ENCODE measurements at regions not wholly inside any gene's neighbourhood (a gene's known extent, or its start where the extent isn't known, plus 50 kb on each side); places are given as distances from the start of the nearest gene placed in this dataset.

GRCh38 chr1:68285046-68285445 lies 52.7 kb upstream of the WLS start:
- TF ChIP-seq USF1 (IDR thresholded peaks at IDR 0.05) = no peak
- no peak for TF ChIP-seq REST (IDR thresholded peaks at IDR 0.05; ENCODE audit: low read depth)
- TF ChIP-seq YY1 (IDR thresholded peaks at IDR 0.05; ENCODE audit: low read depth) = no peak
- no peak for TF ChIP-seq TCF12 (IDR thresholded peaks at IDR 0.05; ENCODE audit: low read depth)
- no peak for TF ChIP-seq RAD21 (IDR thresholded peaks at IDR 0.05; ENCODE audit: low read depth)
- no peak for TF ChIP-seq CREB1 (IDR thresholded peaks at IDR 0.05; ENCODE audit: low read depth)
- TF ChIP-seq NFIC (IDR thresholded peaks at IDR 0.05) = no peak
- no peak for TF ChIP-seq CEBPB (IDR thresholded peaks at IDR 0.05)
- no peak for TF ChIP-seq MAX (IDR thresholded peaks at IDR 0.05)
- TF ChIP-seq TAF1 (IDR thresholded peaks at IDR 0.05; ENCODE audit: low read depth) = no peak
- no peak for TF ChIP-seq EGR1 (IDR thresholded peaks at IDR 0.05)
- no peak for TF ChIP-seq EP300 (IDR thresholded peaks at IDR 0.05; ENCODE audit: borderline replicate concordance)
- TF ChIP-seq ZBTB7A (IDR thresholded peaks at IDR 0.05; ENCODE audit: low read depth) = no peak
- no peak for TF ChIP-seq TEAD4 (IDR thresholded peaks at IDR 0.05)
- TF ChIP-seq FOXM1 (IDR thresholded peaks at IDR 0.05; ENCODE audit: borderline replicate concordance, low read depth) = no peak

GRCh38 chr1:68281946-68282615 lies 49.8 kb upstream of the WLS start:
- TF ChIP-seq FOXM1 (IDR thresholded peaks at IDR 0.05; ENCODE audit: borderline replicate concordance, low read depth) = no peak
- no peak for TF ChIP-seq RAD21 (IDR thresholded peaks at IDR 0.05; ENCODE audit: low read depth)
- TF ChIP-seq USF1 (IDR thresholded peaks at IDR 0.05) = no peak
- no peak for TF ChIP-seq ZBTB7A (IDR thresholded peaks at IDR 0.05; ENCODE audit: low read depth)
- TF ChIP-seq CEBPB (IDR thresholded peaks at IDR 0.05) = no peak
- TF ChIP-seq MAX (IDR thresholded peaks at IDR 0.05) = no peak
- TF ChIP-seq EGR1 (IDR thresholded peaks at IDR 0.05) = no peak
- no peak for TF ChIP-seq CREB1 (IDR thresholded peaks at IDR 0.05; ENCODE audit: low read depth)
- no peak for TF ChIP-seq YY1 (IDR thresholded peaks at IDR 0.05; ENCODE audit: low read depth)
- no peak for TF ChIP-seq TCF12 (IDR thresholded peaks at IDR 0.05; ENCODE audit: low read depth)
- TF ChIP-seq EP300 (IDR thresholded peaks at IDR 0.05; ENCODE audit: borderline replicate concordance) = no peak
- no peak for TF ChIP-seq NFIC (IDR thresholded peaks at IDR 0.05)

Measured in Ishikawa (cell line).